ENCODE measurements at regions not wholly inside any gene's neighbourhood (a gene's known extent, or its start where the extent isn't known, plus 50 kb on each side); places are given as distances from the start of the nearest gene placed in this dataset.
"Not testable (repeated sequence)": the region's sequence is repeated elsewhere in the genome, so short reads cannot be mapped to it uniquely, and the experiment has no call there.

DNA sequence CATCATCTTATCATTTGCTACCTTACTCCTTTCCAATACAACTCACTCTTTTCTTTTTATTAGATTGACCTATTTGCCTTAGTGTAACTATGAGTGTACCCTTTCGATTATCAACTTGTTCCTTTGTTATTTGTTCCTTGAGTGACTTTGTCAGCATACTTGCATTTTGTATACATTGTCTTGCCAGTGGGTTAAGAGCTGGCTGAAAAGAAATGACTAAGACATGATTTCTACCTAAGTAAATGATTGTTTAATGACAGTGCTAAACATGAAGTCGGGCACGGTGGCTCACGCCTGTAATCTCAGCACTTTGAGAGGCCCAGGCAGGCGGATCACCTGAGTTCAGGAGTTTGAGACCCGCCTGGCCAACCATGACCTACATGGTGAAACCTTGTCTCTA, 1042.3 kb downstream of the TBL1XR1 start:
- no peak for DNase-seq

DNA sequence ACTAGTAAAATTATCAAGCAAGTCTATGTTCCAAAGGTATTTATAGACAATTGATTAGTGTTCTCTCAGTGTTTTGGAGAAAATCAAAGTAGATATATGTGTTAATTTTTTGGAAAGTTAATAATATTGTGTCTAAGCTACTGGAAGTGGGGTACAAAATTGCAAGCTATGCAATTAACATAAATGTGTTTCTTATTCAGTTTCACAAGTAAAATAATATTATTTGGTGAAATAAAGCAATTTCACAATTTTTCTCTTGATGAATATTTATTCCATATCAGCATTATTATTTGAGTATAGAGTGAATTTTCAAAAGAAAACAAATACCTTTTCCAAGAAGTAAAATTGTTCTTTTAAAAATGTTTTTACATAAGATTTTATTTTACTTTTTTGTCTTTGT, 1047.7 kb downstream of the TBL1XR1 start:
- no peak for DNase-seq

- no peak for DNase-seq
Measured at GRCh38 chr3:176147251-176147650, 1050.0 kb downstream of the TBL1XR1 start.

GRCh38 chr3:176141837-176142236, 1055.4 kb downstream of the TBL1XR1 start:
- no peak for DNase-seq

DNA sequence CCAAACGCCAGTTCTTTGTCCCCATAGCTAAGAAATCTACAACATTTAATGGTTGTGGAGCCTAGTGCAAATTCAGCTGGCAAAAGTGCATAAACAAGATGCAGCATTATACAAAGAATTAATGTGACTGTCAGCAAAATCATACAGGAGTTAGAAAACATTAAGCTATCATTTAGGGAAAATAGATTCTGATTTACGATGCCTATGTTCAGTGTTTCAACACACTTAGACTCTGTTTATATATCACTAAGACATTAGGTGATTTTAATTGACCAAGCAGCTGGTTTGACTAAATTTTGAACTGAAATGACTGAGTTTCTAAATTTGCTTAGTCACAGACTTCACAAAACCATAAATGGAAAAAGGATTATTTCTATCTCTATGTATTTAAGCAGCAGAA, 1076.8 kb downstream of the TBL1XR1 start:
- no peak for DNase-seq

GRCh38 chr3:176119826-176120225, 1077.5 kb downstream of the TBL1XR1 start:
- no peak for DNase-seq

DNA sequence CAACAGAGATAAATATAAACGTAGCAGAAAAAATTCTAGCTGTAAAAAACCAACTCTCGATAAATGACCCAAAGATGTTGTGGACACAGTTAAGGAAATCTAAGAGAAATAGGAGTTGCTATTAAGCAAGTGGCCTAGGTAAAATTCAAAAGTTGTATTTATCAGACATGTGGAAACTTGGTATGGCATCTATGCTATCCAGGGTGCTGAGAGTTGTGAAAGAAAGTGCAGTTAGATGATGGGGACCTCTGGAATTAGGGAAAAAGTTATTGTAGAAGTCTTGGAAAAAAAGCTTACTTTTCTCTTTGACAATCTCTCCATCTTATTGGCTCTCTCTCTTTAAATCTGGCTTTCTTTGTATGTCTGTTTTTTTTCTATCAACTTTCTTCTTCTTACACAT, 1090.9 kb downstream of the TBL1XR1 start:
- no peak for DNase-seq

- DNase-seq: no peak
Measured at GRCh38 chr3:176097027-176097426, 1100.3 kb downstream of the TBL1XR1 start.

DNA sequence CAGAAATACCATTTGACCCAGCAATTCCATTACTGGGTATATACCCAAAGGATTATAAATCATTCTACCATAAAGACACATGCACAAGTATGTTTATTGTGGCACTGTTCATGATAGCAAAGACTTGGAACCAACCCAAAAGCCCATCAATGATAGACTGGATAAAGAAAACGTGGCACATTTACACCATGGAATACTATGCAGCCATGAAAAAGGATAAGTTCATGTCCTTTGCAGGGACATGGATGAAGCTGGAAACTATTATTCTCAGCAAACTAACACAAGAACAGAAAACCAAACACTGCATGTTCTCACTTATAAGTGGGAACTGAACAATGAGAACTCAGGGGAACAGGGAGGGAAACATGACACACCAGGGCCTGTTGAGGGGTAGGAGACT, 1103.4 kb downstream of the TBL1XR1 start:
- DNase-seq: not testable (repeated sequence)

- no peak for DNase-seq
Measured at GRCh38 chr3:176090727-176091126, 1106.6 kb downstream of the TBL1XR1 start.

DNA sequence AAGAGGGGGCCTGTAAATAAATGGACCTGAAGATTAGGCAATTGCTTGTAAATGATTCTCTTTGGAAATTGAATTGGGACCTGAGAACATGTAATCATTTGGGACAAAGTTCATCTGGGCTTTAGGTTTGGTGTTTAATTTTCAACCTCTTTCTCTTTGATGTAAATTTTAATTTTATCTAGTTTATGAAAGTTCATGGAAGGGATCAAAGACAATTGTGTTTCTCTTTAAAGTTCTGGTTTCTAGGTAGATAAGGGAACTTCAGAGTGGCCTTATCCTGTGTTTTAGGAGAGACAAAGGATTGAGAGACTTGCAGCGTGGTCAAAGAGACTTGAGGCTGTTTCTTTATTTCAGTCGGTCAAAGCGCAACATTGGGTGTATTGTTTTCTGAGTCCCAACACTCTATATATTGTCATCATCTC, 1108.3 kb downstream of the TBL1XR1 start:
- DNase-seq: no peak

DNA sequence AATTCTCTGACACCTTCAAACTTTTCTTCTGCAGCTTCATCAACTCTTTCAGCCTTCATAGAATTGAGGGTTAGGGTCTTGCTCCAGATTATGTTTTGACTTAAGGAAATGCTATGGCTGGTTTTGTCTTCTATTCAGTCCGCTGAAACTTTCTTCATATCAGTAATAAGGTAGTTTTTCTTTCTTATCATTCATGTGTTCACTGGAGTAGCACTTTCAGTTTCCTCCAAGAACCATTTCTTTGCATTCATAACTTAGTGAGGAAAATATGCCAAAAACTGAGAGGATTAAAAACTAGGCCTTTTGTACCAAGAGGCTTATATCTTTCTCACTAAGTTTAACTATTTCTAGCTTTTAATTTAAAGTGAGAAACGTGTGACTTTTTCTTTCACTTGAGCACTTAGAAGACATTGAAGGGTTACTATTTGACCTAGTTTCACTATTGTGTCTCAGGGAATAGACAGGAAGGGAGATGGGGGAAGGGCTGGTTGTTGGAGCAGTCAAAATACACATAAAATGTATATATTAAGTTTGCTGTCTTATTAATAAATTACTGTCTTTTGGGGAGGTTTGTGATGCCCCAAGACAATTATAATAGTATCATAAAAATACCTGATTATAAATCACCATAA, 1110.1 kb downstream of the TBL1XR1 start:
- no peak for DNase-seq

DNA sequence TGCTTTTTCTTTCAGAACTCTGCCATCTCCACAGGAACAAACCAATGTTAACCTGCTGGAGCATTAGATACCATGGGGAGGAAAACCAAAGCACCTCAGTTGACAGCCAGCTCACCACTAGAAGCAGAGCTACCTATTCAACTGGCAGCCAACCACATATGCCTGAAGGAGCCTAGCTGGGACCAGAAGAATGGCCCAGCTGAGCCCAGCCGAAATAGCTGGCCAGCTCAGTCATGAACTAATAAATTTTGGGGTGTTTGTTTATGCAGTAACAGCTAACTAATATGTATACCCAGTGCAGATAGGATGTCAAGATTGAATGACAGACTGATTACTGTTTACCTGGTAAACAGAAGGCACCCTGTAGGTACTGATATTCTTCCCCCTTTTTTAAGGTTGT, 1117.5 kb downstream of the TBL1XR1 start:
- DNase-seq: no peak

GRCh38 chr3:176078906-176079305, 1118.4 kb downstream of the TBL1XR1 start:
- DNase-seq: no peak

GRCh38 chr3:176075491-176075890, 1121.8 kb downstream of the TBL1XR1 start:
- no peak for DNase-seq

DNA sequence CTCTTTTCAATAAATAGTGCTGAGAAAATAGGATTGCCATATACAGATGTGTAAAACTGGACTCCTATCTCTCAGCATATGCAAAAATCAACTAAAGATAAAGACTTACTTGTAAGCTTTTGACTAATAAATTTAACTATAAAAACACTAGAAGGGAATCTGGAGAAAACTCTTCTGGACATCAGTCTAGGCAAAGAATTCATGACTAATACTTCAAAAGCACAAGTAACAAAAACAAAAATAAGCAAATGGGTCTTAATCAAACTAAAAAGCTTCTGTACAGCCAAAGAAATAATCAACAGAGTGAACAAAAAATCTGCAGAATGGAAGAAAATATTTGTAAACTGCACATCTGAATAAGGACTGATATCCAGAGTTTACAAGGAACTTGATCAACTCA, 1122.2 kb downstream of the TBL1XR1 start:
- no peak for DNase-seq

DNA sequence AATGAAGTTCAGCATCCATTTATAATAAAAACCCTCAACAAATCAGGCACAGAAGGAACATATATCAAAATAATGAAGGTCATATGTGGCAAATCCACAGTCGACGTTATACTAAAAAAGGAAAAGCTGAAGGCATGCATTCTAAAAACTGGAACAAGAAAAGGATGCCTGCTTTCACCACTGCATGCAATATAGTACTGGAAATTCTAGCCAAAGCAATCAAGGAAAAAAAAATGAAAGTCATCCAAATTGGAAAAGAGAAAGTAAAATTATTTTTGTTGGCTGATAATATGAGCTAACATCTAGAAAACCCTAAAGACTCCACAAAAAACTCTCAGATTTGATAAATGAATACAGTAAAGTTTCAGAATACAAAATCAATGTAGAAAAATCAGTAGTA, 1123.2 kb downstream of the TBL1XR1 start:
- DNase-seq: no peak

DNA sequence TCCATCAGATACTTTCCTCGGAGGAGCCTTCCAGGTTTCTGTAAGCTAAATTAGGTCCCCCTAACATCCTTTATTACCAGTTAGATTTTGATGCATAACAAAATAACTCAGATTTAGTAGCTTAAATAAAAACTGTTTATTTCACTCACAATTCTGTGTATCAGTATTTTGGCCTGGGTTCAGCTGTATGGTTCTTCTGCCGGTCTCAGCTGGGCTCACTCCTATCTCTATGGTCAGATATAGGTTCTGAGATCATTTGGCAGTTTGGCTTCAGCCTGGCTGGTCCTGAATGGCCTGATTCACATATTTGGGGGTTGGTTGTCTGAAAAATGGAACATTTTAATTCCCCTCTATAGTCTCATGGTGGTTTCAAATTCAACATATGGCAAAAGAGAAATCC, 1125.3 kb downstream of the TBL1XR1 start:
- no peak for DNase-seq

DNA sequence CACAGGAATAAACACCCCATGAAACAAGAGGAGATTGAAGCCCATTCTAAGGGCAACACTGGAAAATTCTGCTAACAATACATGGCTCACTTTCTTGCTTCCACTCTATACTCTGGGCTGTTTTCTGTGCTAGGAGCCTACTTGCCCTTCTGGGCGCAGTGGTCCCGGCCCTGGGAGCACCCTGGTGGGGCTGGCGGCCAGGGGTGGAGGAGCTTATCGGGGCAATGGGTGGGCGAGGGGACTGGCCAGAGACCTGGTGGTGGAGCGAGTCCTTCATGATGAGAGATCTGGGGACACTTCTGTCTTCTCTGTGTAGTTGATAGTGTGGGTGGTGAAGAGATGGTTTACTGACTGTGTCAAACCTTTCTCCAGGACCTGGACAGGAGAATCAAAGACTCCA, 1128.5 kb downstream of the TBL1XR1 start:
- DNase-seq: no peak

DNA sequence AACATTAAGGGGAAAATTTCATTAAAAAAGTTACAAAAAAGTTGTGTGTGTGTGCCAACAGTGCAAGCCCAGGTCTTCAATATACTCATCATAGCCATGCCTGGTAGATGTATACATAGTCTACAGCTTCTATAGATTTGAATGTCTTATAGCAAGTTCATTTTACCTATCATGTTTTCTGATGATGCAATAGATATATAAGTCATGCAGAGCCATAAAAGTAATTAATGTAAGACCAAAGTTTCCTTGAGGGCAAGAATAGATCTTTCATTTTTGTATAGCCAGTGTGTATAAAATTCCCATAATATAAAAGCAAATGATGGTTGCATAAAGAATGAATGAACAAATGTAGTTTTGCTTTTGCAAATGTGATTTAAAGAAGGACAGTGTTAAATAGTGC, 1138.4 kb downstream of the TBL1XR1 start:
- no peak for DNase-seq

DNA sequence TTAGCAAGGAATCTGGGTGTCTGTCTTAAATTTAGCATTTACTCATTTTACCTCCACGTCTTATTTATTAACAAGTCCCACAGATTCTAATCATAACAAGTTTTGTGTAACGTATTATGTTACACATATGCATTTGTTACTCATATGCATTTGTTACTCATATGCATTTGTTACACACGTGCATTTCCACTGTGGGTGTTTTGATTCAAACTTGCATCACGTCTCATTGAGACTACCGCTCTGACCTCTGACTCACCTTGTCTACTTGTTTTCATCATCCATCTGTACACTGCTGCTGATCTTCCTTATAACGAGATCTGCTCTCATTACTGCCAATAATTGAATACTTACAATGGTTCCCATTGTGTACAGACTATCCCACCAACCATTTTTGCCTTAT, 1141.4 kb downstream of the TBL1XR1 start:
- peak in 1 of 2 experiments; percentile 5 for DNase-seq

DNA sequence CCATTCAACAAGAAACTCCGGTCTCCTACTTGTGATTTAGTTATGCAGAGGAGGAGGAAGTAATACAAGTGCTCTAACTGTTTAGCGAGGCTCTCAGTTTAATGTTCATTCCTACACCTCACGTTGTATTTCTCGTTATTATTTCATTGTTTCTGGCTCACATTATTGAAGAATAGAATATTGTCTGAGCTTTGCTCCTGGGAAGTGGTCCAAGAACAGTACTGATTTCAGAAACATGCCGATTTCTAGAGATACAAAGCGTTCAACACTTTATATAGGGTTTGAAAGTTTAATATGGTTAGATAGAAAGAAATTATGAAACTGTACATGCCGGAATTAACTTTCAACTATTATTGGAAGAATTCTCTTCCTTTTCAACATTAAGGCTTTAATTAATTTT, 1145.5 kb downstream of the TBL1XR1 start:
- DNase-seq: no peak

- peak; percentile 66 to 81 for DNase-seq
Measured at GRCh38 chr3:176046703-176047102, 1150.6 kb downstream of the TBL1XR1 start.

DNA sequence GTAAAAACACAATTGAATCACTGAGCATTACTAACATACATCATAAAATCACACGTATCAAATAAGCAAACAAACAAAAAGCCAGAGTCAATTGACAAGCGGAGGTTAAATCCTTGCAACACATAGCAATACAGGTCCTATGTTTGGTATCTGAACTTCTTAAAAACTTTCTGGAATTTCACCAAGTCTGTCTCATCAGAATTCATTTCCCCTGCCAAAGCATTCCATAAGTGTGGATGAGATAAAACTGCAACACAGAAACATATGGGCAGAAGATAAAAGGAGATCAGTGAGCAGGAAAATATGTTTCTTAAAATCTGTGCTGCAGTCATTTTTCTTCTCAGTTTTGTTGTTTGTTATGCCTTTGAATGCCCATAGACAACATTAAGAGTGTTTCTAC, 1155.5 kb downstream of the TBL1XR1 start:
- DNase-seq: no peak

DNA sequence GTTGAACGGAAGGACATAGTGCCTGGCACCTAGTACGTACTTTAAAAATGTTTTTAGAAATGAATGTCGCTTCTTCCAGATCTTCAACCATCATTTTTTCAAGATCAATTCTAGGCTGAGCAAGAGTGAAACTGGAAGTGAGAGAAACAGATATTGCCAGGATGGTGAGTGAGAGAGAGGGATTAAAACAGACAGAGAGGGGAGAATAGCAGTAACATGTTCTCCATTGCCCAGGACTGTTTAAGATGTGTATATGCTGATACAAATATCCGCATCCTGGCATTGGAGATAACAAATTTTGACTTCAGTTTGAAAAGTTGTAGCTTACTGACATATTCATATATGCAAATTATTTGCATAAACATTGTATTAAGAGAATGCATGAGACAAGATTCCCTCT, 1156.1 kb downstream of the TBL1XR1 start:
- DNase-seq: no peak

DNA sequence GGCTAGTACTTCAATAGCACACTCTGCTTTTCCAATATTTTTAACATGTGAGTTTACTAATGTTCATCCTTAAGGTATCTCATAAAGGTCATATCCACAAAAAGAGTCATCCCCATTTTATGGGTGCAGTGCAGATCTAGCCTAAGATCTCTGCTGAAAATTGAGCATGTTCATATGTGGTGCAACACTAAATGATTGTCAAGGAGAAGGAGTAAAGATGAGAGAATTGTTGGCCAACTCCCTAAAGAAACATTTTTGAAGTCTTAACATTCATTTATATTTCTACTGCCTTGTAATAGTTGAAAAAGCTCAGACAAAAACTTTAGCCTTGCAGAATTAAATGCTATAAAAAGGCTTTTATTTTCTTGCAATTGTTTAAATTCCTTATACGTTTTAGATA, 1159.6 kb downstream of the TBL1XR1 start:
- no peak for DNase-seq

Data from NCI-H524 (cell line).